ENCODE measurements at regions not wholly inside any gene's neighbourhood (a gene's known extent, or its start where the extent isn't known, plus 50 kb on each side); places are given as distances from the start of the nearest gene placed in this dataset.

- no peak overlapping the region for H3K4me3 ChIP-seq (ENCODE audit: low read depth in 2 of 2, low read length in 1 of 2)
- ChIA-PET POLR2A (no interaction called here), CTCF (no interaction called here)
- H4K20me1 ChIP-seq (ENCODE audit: insufficient read depth): no peaks in the 10 kb centered on the region
- no peak overlapping the region for H3K4me2 ChIP-seq
- no peaks in the 10 kb centered on the region for H3F3A ChIP-seq (replicated peaks; ENCODE audit: insufficient read depth)
- no peaks in the 10 kb centered on the region for H3K9me2 ChIP-seq
- H3K27me3 ChIP-seq (ENCODE audit: insufficient read depth): no peaks in the 10 kb centered on the region
- H3K4me1 ChIP-seq (ENCODE audit: control insufficient read depth in 1 of 2, insufficient read depth in 2 of 2, low read depth in 1 of 2, low read length in 1 of 2): no peaks in the 10 kb centered on the region
- H3K9me3 ChIP-seq: no peaks in the 10 kb centered on the region
- WGBS (ENCODE audit: low lambda C conversion rate): 13% methylated on average over 2 of the region's 2 CpGs
- no peak for DNase-seq
- no peak overlapping the region for H3K9ac ChIP-seq
- no peaks in the 10 kb centered on the region for H3K36me3 ChIP-seq (replicated peaks in 1 of 2; ENCODE audit: control insufficient read depth in 1 of 2, insufficient read depth in 2 of 2, low read length in 1 of 2)
- H3K79me2 ChIP-seq (ENCODE audit: insufficient read depth): no peaks in the 10 kb centered on the region
- no peak overlapping the region for H2AFZ ChIP-seq (ENCODE audit: low read depth)
- TF ChIP-seq CHD2 (IDR thresholded peaks at IDR 0.05; ENCODE audit: low read length, partially characterized antibody): no peak
- TF ChIP-seq GABPA (IDR thresholded peaks at IDR 0.05; ENCODE audit: low read depth): no peak
- no peak for TF ChIP-seq GATA2 (CRISPR knock-in tag; IDR thresholded peaks at IDR 0.05)
- no peak for TF ChIP-seq USF2 (IDR thresholded peaks at IDR 0.05; ENCODE audit: borderline replicate concordance, low read depth, low read length)
- no peak for TF ChIP-seq RAD21 (IDR thresholded peaks at IDR 0.05; ENCODE audit: low read length)
- no peak for TF ChIP-seq REST (IDR thresholded peaks at IDR 0.05; ENCODE audit: low read depth, low read length)
- TF ChIP-seq TAF1 (IDR thresholded peaks at IDR 0.05; ENCODE audit: borderline replicate concordance, low read depth, low read length): no peak
- TF ChIP-seq FOXM1 (IDR thresholded peaks at IDR 0.05; ENCODE audit: low read depth): no peak
- no peak for TF ChIP-seq TCF12 (IDR thresholded peaks at IDR 0.05)
- no peak for TF ChIP-seq TEAD4 (IDR thresholded peaks at IDR 0.05; ENCODE audit: borderline replicate concordance, insufficient read depth)
- no peak for TF ChIP-seq MEF2A (IDR thresholded peaks at IDR 0.05; ENCODE audit: borderline replicate concordance, low read depth)
- no peak for TF ChIP-seq IRF3 (IDR thresholded peaks at IDR 0.05; ENCODE audit: low read depth, low read length)
- no peak for TF ChIP-seq EZH2phosphoT487 (IDR thresholded peaks at IDR 0.05; ENCODE audit: borderline replicate concordance, low read depth)
- no peak for TF ChIP-seq NFIC (IDR thresholded peaks at IDR 0.05; ENCODE audit: borderline replicate concordance)
- no peak for TF ChIP-seq EP300 (IDR thresholded peaks at IDR 0.05; ENCODE audit: borderline replicate concordance in 1 of 2, low read depth in 1 of 2, low read length in 1 of 2)
- no peak for TF ChIP-seq MXI1 (IDR thresholded peaks at IDR 0.05; ENCODE audit: low read depth, low read length)
- H3K27ac ChIP-seq (ENCODE audit: low read depth in 2 of 2, low read length in 1 of 2): no peak overlapping the region
Observed at GRCh38 chr11:54927704-54928103, 221.1 kb downstream of the OR4A5 start.
